Hematopoietic multipotent progenitor cell treated with erythropoietin and hydrocortisone succinate and interleukin-3 and kit ligand, for 15 days (in vitro differentiated cells): ENCODE measurements at regions not wholly inside any gene's neighbourhood (a gene's known extent, or its start where the extent isn't known, plus 50 kb on each side); places are given as distances from the start of the nearest gene placed in this dataset.

ENCODE experiments used
- DNase-seq: peaks from one replicate; pipeline ENCODE4 v3.0.0-alpha.2; 2015; ENCODE audit warnings: low spot score

DNA sequence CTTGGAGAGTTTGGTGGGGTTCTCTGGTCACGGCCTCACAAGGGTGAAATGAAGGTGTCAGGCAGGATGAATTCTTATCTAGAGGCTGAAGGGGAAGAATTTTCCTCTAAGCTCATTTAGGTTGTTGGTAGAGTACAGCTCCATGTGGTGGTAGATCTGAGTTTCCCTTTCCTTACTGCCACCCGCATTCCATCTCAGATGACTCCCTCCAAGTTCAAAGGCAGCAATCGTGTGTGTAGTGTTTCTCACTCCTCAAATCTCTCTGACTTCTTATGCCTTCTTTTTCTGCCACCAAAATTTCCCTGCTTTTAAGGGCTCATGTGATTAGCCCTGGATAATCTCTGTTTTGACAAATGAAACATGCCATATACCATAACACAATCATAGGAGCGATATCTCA lies 135.5 kb upstream of the MYOCD start:
- no peak for DNase-seq

GRCh38 chr17:12536021-12536420 lies 129.7 kb upstream of the MYOCD start:
- DNase-seq = no peak

- no peak for DNase-seq
These were observed 129.2 kb upstream of the MYOCD start for GRCh38 chr17:12536472-12536871.

- DNase-seq = no peak
These were observed 128.3 kb upstream of the MYOCD start for GRCh38 chr17:12537436-12537835.

GRCh38 chr17:12538003-12538402 lies 127.7 kb upstream of the MYOCD start:
- DNase-seq = no peak

- DNase-seq = peak; percentile 2
These were observed 119.7 kb upstream of the MYOCD start for GRCh38 chr17:12545877-12546513.

DNA sequence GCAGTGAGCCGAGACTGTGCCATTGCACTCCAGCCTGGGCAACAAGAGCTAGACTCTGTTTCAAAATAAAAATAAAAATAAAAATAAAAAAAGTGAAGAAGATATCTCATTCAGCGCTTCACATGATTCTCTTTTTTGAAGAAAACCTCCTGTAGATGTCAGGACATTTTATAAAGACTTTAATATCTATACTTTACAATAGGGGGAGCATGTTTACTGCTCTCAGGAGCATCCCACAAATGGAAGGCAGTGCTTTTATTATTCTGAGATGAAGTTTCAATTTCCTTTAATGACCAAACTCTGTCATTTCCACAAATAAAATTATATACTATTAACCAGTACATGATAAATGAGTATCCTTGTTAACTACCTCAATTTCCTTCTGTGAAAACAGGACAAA lies 118.7 kb upstream of the MYOCD start:
- no peak for DNase-seq

DNA sequence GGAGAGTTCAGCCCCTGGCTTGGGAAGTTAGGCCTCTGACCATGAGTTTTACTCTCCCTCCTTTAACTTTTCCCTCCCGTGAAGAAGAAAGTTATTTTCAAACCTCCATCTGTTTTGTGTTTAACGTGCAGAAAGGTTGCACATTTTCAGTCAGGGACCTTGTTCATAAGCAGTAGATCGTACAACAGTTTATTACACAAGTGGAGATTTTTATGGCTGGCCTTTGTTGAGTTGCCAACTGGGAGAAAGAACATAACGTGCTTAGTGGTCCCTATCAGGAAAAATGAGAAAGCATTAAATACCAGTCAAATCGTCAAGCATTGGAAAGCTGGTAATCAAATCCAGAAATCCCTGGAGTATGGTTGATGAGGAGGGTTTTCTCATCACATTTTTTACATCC lies 117.9 kb upstream of the MYOCD start:
- no peak for DNase-seq

DNA sequence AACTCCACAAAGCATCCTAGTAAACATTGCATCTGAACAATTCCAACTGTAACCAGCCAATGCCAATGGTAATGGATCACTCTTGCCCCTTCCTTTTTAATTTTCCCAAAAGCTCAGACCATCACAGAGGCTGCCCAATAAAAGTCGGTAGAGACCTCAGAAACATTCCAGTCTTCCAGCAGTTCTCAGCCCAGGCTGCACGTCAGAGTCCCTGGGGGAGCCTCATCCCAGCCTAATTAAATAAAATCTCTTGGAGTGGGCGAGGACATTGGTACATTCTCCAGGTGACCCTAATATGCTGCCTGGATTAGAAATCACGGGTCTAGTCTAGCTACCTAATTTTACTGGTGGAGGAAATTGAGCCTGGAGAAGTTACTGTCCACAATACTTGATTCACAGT lies 117.1 kb upstream of the MYOCD start:
- no peak for DNase-seq

GRCh38 chr17:12549499-12550041 lies 116.1 kb upstream of the MYOCD start:
- DNase-seq = no peak

- no peak for DNase-seq
These were observed 112.1 kb upstream of the MYOCD start for GRCh38 chr17:12553625-12554024.

DNA sequence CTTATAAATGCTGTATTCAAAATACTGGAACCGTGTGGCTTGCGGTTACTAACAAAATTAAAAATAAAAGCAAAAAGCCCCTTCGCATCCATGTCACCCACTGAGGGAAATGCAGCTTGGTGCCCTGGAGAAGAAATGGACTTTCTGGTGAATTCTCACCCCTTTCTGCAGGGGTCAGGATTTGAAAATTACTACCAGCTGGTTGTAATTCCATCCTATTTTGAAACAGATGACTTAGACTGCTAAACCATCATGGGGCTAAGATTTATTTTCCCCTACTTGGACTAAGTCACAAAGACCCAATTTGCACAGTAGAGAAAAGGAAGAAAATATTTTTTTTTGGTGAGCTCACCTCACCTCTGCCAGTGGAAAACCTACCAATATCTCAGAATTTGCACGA lies 111.4 kb upstream of the MYOCD start:
- DNase-seq = no peak

DNA sequence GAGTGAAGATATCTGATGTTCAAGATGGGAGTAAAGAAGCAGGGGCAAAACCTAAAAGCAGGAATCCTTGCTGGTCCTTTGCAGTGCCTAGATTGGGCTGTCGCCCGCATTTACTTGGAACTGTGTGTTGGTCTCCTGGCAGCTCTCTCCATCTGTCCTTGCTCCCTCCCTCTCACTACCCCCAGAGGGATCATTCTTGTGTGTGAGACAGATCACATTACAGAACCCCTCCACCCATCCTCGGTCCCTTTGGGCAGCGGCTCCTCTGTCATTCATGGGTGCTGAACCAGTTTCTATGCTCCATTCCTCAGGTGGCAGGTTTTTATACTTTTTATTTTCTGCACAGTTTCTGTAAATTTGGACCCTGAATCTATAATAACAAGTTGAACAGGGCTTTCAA lies 99.4 kb upstream of the MYOCD start:
- no peak for DNase-seq

DNA sequence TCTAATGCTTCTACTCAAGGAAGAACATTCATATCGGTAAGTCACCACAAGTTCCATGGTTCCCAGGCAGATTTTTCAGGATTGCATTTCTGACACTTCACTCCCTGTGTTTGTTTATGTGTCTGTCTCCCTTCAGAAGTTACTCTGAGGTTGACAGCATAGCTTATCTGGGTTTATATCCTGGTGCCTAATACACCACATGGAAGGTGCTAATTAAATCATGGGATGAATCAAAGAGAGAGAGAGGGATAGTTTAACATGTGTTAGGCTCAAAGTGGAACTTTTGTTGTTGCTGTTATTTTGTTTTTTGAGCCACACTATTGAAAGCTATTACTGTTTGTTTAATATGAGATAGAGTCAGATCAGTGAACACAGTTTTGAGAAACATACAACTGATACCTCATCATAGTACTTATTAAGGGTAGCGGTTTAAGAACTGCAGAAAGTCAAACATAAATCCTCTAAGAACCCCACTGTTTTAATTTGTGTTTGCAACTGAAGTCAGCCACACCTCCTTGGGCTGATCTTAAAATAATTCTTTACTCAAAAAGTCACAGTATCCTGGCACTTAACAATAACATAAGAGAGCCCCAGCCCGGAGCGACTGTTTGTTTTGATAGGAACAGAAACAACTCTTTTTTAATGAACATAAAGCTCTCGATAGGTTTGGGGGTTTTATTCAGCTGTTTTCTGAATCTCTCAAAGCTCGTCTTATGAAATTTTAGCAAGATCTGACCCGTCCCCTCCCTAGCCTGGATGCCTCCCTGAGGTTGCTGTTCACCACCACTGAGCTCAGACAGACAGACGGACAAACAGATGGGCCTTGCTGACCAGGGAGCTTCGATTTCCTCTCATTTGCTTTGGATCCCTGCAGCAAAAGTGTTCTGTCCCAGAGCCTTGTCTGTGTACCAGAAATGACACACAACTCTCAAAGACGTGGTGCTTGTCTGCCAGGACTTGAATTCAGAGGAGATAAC lies 98.3 kb upstream of the MYOCD start:
- no peak for DNase-seq

- no peak for DNase-seq
These were observed 97.1 kb upstream of the MYOCD start for GRCh38 chr17:12568358-12569251.

- no peak for DNase-seq
These were observed 94.1 kb upstream of the MYOCD start for GRCh38 chr17:12571606-12572005.

DNA sequence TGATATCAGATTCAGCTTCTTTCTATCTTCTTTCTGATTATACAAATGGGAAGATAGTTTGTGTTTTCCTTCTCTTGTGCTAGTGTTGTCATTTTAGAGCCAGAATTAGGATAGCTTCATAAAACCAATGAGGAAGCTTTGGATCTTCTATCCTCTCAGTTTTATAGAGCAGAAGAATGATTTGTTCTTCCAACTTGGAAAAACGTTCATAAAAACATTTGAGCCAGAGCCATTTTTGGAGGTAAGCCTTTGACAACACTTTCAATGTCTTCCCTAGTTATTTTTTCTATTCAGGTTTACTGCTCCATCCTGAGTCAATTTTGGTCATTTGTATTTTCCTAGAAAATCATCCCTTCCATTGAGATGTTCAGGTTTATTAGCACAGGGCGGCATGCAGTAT lies 91.2 kb upstream of the MYOCD start:
- no peak for DNase-seq

- DNase-seq = no peak
These were observed 90.0 kb upstream of the MYOCD start for GRCh38 chr17:12575641-12576040.

DNA sequence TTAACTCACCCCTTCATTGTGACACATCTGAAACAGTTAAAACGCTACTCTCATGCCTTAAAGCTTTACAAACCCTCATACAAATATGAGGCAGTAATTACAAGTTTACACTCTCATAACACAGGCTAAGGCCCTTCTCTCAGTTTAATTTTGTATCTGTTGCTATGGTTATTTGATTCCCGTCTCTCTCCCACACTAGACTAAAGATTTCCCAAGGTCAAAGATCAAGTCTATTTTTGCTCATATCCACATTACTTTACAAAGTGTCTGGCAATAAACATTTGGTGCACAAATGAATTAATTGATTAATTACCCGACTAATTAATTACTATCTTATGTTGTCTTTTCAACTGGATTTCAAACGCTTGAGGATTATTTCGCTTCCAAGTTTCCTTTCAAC lies 86.4 kb upstream of the MYOCD start:
- DNase-seq = no peak

DNA sequence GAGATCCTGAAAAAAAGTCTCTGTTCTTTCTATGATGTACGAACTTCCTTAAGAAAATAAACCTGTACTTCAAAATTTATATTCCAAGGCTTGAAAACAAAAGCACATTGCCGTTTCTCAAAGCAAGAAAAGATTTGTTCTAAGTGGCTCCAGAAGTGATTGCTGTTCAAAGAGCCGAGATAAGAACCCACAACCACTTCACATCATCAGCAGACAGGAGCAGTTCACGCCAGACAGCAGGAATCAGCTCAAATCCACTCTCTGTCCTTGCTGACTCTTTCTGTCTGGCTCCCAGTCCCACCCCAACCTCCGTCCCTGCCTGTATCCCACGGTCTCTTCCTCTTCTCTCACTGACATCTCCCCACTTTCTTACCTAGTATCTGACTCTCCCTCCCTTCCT lies 85.0 kb upstream of the MYOCD start:
- no peak for DNase-seq

GRCh38 chr17:12584727-12585126 lies 81.0 kb upstream of the MYOCD start:
- no peak for DNase-seq

DNA sequence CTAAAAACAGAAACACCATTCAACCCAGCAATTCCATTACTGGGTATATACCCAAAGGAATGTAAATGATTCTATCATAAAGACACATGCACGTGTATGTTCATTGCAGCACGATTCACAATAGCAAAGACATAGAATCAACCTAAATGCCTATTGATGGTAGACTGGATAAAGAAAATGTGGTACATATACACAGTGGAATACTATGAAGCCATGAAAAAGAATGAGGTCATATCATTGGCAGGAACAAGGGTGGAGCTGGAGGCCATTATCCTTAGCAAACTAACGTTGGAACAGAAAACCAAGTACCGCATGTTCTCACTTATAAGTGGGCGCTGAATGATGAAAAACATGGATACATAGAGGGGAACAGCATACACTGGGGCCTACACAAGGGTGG lies 77.2 kb upstream of the MYOCD start:
- DNase-seq = no peak
